Endometrium (tissue), 2 donors: ENCODE measurements at regions not wholly inside any gene's neighbourhood (a gene's known extent, or its start where the extent isn't known, plus 50 kb on each side); places are given as distances from the start of the nearest gene placed in this dataset.

Experiments
- FAIRE-seq: peaks from 2 replicates; lab custom pipeline; 2012; peaks lifted over from hg19 to GRCh38; lab: Jason Lieb, UNC
- donor health status: control.
- donor health status: control.

DNA sequence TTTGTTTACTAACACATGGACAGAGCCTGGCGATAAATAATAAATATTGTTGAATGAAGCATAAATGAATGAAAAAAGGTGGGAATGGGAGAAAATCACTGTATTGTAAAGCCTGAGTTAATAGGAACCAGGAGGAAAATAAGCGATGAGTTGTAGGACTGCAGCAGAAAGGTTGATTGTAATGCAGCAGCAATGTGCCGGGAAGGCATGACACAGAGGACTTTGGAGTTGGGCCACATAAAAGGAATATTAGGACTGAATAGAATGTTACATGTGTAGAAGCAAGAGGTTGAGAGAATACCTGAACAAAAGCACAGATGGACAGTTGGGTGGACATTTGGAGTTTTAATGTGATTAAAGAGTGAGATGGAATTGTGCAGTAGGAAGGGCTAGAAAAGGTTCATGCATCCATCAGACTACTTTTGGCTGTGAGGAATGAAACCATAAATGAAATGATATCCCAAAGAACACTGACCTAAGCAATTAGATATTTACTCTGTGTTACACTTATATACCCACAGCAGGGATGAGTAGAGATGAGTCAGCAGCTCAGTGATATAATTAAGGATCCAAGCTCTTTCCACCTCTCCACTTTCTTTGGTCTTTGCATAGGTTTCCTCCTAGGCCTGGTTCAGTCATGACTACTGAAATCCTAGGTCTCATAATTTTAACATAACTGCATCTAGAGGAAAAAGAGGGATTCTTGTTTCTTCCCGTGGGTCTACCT is 55.4 kb downstream of the CCER1 start:
- no peak for FAIRE-seq

DNA sequence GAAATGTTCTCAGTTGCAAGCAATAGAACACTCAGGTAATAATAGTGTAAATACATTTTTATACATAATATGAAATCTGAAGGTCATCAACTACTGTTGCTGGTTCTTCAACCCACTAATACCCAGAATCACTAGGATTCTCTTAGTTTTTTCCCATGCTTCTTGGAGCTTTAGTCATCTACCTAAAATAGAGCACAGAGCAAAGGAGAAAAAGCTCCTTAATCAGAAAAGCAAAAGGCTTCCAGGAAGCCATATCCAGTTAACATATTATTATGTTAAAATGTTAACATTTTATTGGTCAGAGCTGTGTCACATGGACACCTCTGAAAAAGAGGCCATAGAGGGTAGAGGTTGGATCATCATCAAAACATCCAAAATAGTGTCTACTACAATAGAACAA is 57.0 kb downstream of the CCER1 start:
- FAIRE-seq = no peak

DNA sequence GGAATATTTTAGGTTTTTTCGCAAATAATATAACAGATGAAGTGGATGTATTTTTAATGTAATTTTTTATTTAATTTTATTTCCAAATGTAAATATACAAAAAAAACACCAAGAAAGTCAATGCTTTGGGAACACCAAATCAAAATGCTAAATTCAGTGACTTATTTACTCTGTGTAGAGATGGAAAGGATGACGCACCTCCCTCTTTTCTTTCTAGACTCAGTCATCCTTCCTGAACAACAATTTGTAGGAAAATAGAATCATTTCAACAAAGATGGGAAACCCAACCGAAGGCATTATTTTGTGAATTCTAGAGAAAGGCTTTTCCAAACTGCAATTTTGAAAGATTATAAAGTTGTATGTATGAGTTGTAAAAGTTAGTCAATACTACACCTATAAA is 57.7 kb downstream of the CCER1 start:
- FAIRE-seq = no peak

DNA sequence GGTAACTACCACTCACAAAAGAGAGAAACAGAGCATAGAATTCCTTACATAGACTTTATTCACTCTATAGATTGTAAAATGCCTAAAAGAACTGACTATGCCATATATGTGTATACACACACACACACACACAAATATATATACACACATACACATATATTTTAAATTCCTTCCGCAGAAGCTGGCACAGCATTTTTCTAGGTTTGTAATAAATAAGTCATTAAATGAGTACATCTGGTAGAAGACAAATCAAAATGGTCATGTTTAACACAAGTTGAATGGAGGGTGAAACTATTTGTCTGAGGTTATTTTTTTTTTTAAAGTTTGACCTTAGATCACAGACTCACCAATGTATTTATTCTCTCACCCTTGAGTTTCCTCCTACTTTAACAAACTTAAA is 58.2 kb downstream of the CCER1 start:
- FAIRE-seq = no peak

DNA sequence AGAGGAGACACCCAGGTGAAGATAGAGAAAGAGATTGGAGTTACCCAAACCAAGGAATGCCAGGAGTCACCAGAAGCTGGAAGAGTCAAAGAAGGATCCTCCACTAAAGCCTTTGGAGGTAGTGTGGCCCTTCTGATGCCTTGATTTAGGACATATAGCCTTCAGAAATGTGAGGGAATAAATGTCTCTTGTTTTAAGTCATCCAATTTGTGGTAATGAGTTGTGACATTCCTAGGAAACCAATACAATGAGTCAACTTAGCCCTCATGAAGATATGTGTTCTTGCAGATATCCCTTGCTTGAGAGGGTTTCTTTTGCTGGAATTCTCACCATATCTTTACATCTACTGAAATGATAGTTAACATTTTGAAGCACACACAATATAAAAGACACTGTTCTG is 58.8 kb downstream of the CCER1 start:
- FAIRE-seq = no peak

DNA sequence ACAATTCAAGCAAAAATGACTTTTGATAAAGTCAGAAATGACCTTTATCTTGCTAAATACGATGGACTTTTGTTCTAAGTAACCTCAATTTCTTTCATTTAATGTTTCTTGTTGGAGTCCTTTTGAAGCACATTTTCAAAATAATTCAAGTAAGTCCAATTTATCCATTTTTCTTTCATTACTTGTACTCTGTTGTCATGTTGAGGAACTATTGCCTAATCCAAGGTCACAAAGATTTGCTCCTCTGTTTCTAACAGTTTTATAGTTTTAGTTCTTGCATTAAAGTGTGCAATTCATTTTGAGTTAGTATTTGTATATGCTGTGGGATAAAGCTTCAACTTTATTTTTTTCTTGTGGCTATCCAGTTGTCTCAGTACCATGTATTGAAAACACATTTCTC is 66.7 kb downstream of the CCER1 start:
- no peak for FAIRE-seq

DNA sequence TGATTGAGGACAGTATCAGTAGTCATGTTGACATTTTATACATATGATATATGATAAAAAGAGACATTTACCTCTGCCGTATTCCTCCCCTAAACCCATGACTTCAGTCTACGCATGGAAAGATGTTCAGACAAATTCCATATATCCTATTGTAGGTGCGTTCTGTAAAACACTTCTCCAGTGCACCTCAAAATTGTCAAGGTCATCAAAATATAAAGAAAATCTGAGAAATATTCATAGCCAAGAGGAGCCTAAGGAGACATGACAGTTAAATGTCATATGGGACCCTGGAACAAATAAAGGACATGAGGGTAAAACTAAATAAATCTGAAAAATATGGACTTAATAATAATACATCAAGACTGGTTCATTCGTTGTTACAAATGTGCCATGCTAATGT is 71.5 kb downstream of the CCER1 start:
- no peak for FAIRE-seq

DNA sequence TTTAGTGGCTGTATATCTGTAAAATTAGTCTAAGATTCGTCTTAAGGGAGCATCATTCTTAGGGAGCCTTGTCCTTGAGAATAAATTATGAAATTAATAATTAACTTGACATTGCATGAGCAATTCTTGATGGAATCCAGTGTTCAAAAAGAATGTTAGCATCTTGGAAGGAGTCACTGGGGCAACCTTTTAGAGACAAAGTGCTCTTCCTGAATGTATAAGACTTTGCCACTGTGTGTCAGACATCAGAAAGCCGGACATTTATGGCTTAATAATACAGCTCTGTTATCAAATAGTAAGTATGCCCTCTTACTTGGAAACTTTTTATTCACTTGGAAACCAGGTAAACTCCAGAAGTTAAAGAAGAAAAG is 83.3 kb downstream of the CCER1 start:
- FAIRE-seq = no peak

DNA sequence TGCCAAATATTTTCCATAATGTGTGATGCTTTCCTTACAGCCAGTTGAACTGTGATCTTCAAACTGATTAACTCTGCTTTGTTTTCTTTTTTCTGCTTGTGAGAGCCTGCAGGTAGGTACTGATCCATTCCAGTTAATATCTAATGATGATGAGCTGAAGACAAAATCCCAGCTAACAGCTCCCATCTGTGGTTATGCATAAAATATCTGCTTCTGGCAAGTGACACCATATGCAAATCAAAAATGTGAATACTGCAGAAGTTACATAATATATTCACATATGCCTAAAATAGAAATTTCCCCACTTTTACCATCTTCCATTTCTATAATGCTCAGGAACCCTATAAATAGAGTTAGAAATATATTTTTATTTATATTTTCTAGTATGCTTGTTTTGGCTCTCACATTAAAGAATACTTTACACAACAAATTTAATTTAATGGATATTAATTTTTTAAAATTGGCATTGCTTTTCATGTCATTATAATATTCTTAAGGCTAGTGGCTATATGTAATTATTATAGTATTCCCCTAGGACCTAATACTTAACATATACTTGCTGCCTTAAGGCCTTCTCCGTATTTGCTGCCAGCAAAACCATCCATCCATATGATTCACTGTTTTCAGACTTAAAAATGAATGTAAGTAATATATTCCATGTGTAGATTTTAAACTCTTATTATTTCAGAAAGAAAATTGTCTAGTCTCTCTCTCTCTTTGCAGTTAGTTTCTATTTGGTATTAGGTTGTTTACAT is 83.8 kb downstream of the CCER1 start:
- FAIRE-seq = no peak

DNA sequence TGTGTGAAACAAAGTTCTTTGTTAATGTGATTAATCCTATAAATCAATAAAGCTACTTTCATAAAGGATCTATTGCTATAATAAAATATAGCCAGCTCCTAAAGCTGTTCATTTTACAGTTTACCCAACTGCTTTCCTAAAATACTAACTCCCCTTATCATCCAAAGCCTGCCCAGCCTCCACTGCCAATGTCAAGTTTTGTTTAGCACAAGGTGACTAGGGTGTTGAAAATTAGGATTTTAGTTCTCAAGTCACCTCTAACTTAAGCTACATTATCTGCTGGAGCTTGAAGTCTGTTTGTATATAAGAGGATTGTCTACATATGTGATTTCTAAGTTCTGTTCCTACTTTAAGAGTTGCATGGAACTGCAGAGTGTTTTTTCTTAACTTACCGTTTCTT is 86.3 kb downstream of the CCER1 start:
- FAIRE-seq = no peak

DNA sequence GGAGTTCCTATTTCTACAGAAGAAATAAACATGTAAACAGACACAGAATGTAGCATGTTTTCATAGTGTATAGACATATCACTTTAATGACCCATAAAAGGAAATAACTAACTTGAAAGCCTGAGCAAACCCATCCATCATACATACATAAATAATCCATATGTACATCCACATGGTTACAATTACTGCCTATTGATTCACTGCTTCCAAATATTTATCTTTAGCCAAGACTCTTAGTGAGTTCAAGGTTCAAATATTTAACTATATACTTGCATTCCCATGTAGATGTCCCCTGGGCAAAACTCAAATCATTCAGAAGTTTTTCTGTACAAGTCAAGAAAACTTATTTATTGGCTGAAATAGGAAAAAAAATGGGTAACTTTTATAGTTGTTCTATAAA is 95.4 kb downstream of the CCER1 start:
- FAIRE-seq = no peak

DNA sequence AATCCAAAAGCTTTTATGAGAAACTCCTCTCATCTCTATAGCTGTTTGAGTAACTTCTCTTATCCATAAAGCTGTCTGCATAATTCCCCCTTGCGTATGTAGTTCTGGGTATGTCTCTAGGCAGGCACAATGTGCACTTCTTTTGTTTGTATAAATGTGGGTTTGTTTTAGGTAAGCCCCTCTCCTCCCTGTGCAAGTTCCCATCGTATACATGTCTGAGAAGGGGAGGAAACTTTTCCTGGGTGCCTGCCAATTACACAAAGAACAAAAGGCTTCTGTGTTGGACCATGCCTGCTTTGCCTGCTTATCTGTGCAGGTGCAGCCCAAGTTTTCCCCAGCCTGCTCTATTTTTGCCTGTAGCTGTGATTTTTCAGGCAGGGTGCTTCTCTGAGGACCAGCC is 96.7 kb downstream of the CCER1 start:
- no peak for FAIRE-seq

DNA sequence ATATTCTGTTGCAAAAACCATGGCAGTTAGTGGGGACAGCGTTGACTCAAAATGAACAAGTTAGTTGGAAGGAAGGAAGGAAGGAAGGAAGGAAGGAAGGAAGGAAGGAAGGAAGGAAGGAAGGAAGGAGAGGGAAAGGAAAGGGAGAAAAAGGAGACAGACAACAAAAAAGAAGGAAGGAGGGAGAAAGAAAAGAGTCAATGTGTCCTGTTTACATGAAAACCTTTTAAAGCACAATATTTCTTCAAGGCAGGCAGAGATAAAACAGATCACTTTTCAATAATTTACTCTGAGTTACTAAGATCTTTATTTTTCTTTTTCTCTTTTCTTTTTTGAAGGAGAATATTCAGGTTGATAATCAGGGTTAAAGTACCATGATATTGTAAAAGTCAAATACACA is 99.4 kb downstream of the CCER1 start:
- no peak for FAIRE-seq

DNA sequence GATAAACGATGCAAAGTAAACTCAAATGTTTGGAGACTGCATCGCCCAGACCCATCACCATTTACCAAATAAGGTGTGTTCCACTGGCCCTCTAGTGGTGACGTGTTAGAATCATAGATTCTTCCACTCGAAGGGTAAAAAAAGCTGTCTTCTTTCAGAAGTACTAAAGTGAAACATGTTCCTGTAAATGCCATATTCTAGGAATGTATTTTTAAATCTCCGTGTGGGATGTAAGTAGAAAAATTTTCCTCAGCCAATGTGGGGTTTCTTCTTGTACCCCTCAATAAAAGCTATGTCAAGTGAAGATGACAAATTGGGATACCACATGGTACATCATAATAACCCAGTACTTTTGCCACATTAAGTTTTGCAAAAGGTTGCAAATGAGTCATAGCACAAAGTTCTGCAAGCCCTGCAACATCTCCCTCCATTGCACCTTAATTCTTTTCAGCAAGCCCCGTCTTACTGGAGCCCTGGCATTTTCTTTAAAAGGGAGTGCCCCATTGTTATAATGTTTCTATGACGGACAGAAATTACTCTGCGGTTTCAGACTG is 100.8 kb downstream of the CCER1 start:
- peak; percentile 93 for FAIRE-seq

DNA sequence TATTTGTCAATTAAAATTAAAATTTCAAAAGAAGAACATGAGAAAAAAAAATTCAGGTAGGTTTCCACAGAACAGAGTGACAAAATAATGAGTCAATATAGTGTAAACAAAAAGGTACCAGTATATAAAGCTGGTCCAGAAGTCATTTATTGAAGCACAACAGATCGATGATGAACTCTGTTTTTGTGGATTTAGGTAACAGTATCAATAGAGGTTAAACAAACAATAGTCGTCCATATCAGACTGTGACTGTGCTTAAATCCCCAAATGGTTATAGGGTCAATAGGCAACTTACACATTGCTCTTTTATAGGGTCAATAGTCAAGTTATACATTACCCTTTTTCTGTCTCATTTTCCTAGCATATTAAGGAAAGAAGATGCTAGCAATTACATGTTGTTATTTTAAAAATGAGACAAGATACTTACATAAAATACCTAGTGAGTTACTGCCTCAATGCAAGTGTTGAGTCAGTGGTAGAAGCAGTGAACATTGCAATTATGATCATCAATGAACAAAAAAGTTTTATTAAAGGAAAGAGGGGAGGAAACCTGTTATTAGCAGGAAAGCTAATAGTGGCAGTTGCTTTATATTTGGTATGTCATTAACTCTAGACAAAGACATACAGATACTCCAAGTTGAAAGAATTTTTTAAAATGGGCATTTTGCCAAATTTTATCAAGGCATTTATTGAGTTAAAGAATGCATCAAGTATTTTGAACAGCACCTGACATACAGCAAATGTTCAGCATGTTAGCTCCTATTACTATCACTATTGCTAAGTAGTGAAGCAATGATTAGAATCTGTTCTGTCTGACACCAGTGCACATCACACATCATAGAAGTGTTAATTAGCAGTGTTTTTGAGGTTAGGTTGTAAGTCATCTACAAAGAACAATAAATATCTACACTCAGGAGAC is 102.9 kb downstream of the CCER1 start:
- no peak for FAIRE-seq

DNA sequence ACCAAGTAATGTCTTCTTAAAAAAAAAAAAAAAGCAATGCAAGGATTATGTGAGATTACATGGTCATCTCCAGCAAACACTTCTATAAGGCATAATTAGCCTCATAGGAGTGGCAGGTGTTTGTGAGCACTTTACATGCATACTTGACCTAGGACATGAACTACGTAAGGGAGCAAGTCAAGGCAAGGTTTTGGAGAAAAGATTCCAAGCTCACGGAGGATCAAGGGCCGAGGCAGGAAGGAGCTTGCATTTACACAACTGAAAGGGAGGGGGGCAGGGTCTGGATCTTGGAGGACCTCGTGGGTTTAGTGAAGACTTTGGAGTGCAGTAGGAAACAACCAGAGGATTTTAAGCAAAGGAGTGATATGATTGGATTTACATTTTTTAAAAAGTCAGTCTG is 112.5 kb downstream of the CCER1 start:
- no peak for FAIRE-seq

DNA sequence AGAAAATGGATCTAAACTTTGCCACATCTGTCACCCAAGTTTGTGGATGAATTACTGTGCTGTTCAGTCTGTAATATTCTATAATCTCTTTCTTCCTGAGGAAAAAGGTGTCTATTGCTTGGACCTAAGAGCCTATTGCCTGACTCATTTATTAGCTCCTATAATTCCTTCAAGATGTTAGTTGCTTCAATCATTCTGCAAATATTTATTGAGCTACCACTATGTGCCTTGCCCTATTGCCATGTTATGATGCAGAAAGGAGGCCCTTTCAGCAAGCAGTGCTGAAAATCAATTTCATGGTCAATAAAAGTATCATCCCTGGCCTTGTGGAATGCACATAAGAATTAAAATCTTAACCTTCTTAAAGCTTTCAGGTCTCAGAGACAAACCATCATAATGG is 113.6 kb downstream of the CCER1 start:
- FAIRE-seq = no peak

DNA sequence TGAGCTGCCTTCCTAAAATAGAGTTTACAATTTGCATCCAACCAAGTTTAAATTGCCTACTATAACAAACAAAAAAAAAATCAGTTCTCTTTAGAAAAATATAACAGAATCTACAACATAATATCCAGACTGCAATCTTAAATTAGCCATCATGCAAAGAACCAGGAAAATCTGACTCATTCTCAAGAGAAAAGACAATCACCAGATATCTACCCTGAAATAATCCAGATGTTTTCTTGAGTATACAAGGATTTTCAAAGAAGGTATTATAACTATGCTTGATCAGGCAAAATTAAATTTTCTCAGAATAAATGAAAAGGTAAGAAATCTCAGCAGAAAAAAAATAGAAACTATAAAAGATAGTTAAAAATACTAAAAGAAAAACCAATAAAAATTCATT is 115.6 kb downstream of the CCER1 start:
- FAIRE-seq = no peak

DNA sequence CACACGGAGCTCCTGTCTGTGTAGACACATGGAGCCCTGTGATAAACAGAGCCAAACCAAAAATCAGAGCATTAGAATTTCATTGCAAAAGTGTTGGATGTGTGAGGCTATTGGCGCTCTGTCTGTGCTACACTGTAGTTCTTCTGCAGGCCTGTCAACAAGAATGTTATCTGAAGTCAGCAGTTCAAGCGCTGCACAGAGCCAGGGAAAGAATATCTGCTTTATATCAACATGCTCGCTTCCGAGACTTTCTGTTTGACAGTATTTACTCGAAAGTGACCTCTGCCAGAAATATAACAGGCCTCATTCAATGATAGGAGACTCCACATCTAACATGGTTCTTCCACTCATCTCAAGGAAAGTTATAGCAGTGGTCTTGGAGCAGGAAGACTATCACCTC is 118.3 kb downstream of the CCER1 start:
- FAIRE-seq = no peak

DNA sequence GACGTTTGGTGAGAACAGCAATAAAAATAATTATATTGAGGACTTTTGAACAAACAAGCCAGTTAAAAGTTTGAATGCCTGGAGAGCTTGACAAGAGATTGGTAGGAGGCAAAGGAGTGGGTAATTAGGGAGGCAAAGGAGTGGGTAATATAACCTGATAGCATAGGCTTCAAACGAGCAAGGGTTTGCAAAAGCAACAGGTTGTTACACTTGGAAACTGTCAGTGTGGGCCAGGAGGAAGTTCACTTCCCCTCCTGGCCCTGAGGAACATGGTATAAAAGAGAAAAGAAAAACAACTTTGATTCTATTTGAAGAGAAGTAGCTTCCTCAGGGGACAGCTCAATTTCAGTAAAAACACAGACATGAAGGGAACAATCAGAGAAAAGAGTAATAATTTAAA is 121.7 kb downstream of the CCER1 start:
- no peak for FAIRE-seq

DNA sequence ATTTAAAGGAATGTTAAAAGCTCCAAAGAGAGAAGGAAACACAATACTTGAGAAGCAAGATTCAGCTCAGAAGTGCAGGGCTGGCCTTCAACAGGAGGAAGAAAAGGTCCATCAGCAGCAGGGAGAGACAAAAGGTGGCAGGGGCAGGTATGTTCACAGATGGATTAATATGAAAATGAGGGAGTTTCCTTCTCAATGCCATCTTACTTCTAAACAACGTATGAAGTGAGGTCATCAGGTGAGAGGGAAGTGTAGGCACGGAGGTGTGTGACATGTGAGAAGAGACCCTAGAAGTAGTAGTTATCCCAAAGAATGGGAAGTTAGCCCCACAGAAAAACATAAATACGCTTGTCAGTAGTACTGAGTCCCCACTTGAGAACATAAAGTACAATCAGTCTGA is 122.5 kb downstream of the CCER1 start:
- no peak for FAIRE-seq

DNA sequence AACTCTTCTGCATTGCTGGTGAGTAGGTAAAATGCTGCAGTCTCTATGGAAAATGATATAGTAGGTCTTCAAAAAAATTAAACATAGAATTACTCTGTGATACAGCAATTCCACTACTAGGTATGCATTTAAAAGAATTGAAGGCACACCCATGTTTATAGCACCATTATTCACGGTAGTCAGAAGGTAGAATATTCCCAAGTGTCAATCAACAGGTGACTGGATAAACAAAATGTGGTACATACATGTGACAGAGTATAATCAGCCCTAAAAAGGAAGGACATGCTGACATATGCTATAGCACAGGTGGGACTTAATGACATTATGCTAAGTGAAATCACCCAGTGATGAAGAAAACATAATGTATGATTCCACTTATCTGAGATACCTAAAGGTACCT is 123.3 kb downstream of the CCER1 start:
- no peak for FAIRE-seq

DNA sequence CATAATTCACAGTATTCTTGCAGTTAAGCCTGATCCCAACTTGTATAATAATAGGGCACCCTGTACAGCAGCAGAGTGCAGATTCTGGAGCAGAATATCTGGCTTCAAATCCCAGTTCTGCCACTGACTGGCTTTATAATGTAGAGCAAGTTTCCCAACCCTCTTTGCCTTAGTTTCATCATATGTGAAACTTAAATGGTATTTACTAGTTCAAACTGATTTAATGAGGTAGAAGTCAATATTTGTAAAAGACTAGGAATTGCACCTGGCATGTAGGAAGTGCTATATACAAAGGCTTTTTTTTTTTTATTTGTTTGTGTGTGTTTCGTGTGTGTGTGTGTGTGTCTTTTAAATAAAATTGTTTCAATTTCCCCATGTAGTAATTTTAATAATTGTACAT is 125.9 kb downstream of the CCER1 start:
- FAIRE-seq = peak; percentile 15
